BLaER1 (cell line): ENCODE measurements at regions not wholly inside any gene's neighbourhood (a gene's known extent, or its start where the extent isn't known, plus 50 kb on each side); places are given as distances from the start of the nearest gene placed in this dataset.

Experiments
- H3K27ac ChIP-seq: shearing (Covaris generic); formaldehyde crosslinking; 2 replicates; pipeline ENCODE4 v1.8.1; 2022
- H3K27me3 ChIP-seq: shearing (Covaris generic); formaldehyde crosslinking; 2 replicates; pipeline ENCODE4 v1.8.1; 2022
- H3K36me3 ChIP-seq: shearing (Covaris generic); formaldehyde crosslinking; 2 replicates; pipeline ENCODE4 v1.8.1; 2022
- H3K4me1 ChIP-seq: shearing (Covaris generic); formaldehyde crosslinking; 2 replicates; pipeline ENCODE4 v1.8.1; 2022
- H3K4me2 ChIP-seq: shearing (Covaris generic); formaldehyde crosslinking; 2 replicates; pipeline ENCODE4 v1.8.1; 2022
- H3K4me3 ChIP-seq: shearing (Covaris generic); formaldehyde crosslinking; 2 replicates; pipeline ENCODE4 v1.8.1; 2022
- H3K9ac ChIP-seq: shearing (Covaris generic); formaldehyde crosslinking; 2 replicates; pipeline ENCODE4 v1.8.1; 2022
- H3K9me3 ChIP-seq: shearing (Covaris generic); formaldehyde crosslinking; 2 replicates; pipeline ENCODE4 v1.8.1; 2022
- H4K20me1 ChIP-seq: shearing (Covaris generic); formaldehyde crosslinking; 2 replicates; pipeline ENCODE4 v1.8.1; 2022
- Cebpa-rat ChIP-seq: shearing (Covaris generic); IDR thresholded peaks from 2 replicates; pipeline ENCODE4 v1.8.1; 2022

DNA sequence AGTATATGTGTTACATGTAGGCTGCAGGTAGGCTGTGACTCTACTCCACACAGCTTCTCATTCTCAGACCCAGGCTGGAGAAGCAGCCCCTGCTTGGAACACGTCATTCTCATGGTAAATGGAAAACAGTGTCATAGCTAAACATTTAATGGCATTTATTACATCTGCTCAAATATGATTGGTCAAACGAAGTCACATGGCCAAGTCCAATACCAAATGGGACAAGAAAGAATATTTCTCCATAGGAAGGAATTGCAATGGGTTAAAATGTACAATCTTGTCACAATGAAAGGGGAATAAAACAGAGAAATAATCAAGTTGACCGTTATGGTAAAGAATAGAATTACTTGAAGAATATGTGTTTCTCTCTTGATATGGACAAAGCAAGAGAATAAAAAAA is 198.6 kb downstream of the ANAPC10 start:
- H3K4me1 ChIP-seq = peaks cover 9% of the 10 kb centered on the region
- H3K4me2 ChIP-seq = no peak overlapping the region
- TF ChIP-seq Cebpa-rat = no peak
- no peak overlapping the region for H3K27ac ChIP-seq
- no peaks in the 10 kb centered on the region for H3K27me3 ChIP-seq
- no peak overlapping the region for H3K4me3 ChIP-seq
- no peaks in the 10 kb centered on the region for H3K9me3 ChIP-seq
- no peak overlapping the region for H3K9ac ChIP-seq
- no peaks in the 10 kb centered on the region for H3K36me3 ChIP-seq
- no peaks in the 10 kb centered on the region for H4K20me1 ChIP-seq

DNA sequence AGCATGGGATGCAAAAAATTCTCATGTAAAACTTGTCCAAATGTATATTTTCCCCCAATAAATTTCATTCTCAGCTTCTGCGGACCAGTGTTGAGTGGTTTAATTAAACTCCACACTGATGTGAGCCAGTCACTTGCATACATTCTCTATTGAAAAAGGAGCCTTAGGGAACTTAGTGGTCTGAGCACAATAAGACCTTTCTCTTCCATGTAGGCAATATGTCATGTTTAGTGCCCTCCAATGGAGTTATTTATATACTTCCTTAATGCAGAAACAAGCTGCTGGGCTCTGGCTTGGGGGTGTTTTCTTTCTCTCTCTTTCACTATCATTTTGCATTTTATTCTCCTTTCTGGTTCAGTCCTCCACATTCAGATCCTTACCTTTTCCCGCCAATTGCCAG is 196.9 kb downstream of the ANAPC10 start:
- no peak overlapping the region for H3K27ac ChIP-seq
- H3K4me1 ChIP-seq = peaks cover 22% of the 10 kb centered on the region
- H3K9me3 ChIP-seq = no peaks in the 10 kb centered on the region
- H3K9ac ChIP-seq = no peak overlapping the region
- TF ChIP-seq Cebpa-rat = no peak
- H3K27me3 ChIP-seq = no peaks in the 10 kb centered on the region
- no peak overlapping the region for H3K4me3 ChIP-seq
- H3K4me2 ChIP-seq = no peak overlapping the region; the same call in 1 of the 2 replicates
- no peaks in the 10 kb centered on the region for H3K36me3 ChIP-seq
- no peaks in the 10 kb centered on the region for H4K20me1 ChIP-seq

DNA sequence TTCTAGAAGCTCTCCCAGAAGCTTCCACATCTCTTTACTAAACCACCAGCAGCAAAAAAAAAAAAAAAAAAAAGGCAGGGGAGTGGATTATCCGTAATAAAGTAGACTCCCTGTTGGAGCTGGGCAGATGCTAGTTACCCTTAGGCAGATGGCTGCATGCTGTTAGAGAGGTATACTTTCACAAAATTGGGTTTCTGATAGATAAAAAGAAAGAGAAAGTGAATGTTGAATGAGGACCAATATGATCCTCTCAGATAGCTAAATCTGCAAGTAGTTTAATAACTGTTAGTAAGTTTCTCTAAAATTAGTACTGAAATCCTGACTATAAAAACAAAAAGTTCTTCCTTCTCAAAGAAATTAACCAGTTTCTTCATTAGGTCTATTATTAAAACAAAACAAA is 195.4 kb downstream of the ANAPC10 start:
- Histone ChIP-seq H4K20me1 (no peaks in the 10 kb centered on the region), H3K27ac (no peak overlapping the region), H3K4me3 (no peak overlapping the region), H3K9me3 (no peaks in the 10 kb centered on the region), H3K27me3 (no peaks in the 10 kb centered on the region), H3K9ac (no peak overlapping the region), H3K36me3 (no peaks in the 10 kb centered on the region), H3K4me2 (no peak overlapping the region), H3K4me1 (peaks cover 37% of the 10 kb centered on the region)
- no peak for TF ChIP-seq Cebpa-rat

DNA sequence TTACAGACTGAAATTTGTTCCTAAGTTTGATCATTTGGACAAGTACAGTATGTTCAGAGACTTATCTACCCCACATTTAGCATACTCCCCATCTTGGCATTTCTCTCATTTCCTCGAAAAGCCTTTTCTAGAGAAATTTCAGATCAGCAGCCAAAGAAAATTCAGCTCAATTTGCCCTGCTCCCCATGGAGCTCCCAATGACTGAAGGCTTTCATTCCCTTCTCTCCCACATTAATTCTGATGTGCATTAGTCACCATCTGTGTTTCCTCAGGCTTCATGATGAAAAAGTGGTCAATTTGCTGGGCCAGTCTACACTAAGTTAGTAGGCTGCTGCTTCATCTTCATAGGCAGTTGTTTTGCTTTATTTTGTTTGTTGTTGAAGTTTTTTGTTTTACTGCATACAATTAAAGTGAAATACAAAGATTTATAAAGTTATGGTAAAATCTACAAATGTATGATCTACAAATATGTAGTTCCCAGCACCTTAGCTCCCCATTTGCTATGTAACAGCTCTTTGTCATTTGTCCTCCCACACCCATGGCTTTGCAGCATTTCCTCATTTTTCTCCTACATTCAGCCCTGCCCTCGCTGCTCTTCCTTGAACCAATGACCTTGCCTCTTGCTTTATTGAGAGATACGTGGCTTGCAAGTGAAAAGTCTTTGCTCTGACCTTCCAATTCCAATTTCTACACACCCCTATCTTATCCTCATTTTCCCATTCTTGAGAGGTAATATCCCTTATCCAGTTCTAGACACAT is 193.9 kb downstream of the ANAPC10 start:
- no peaks in the 10 kb centered on the region for H3K36me3 ChIP-seq
- no peak for TF ChIP-seq Cebpa-rat
- peaks cover 39% of the 10 kb centered on the region for H3K4me1 ChIP-seq
- H3K27ac ChIP-seq = no peak overlapping the region
- H3K9ac ChIP-seq = no peak overlapping the region
- H3K4me3 ChIP-seq = no peak overlapping the region
- no peaks in the 10 kb centered on the region for H3K27me3 ChIP-seq
- H3K4me2 ChIP-seq = no peak overlapping the region
- no peaks in the 10 kb centered on the region for H3K9me3 ChIP-seq
- no peaks in the 10 kb centered on the region for H4K20me1 ChIP-seq

DNA sequence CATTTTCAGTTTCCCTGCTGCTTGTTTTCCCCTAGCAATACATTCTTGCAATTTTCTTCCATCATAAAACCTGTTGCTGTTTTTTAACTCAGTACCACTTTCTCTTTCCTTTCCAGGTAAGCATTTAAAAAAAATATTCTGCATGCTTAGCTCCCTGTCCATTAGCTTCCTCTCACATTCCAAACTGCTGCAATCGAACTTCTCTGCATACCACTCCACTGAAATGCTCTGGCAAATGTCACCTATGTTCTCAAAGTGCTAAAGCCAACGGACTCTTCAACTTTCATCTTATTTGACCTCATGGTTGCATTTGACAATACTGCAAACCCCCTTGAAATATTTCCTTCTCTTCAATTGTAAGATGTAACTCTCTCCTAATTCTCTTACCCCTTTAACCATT is 192.7 kb downstream of the ANAPC10 start:
- Histone ChIP-seq H3K36me3 (no peaks in the 10 kb centered on the region), H3K4me2 (peak overlapping the region; percentile 73), H3K4me1 (peaks cover 39% of the 10 kb centered on the region), H4K20me1 (no peaks in the 10 kb centered on the region), H3K9ac (no peak overlapping the region), H3K9me3 (no peaks in the 10 kb centered on the region), H3K27me3 (no peaks in the 10 kb centered on the region), H3K27ac (peak overlapping the region; percentile 80; the same call in 1 of the 2 replicates), H3K4me3 (no peak overlapping the region)
- no peak for TF ChIP-seq Cebpa-rat

DNA sequence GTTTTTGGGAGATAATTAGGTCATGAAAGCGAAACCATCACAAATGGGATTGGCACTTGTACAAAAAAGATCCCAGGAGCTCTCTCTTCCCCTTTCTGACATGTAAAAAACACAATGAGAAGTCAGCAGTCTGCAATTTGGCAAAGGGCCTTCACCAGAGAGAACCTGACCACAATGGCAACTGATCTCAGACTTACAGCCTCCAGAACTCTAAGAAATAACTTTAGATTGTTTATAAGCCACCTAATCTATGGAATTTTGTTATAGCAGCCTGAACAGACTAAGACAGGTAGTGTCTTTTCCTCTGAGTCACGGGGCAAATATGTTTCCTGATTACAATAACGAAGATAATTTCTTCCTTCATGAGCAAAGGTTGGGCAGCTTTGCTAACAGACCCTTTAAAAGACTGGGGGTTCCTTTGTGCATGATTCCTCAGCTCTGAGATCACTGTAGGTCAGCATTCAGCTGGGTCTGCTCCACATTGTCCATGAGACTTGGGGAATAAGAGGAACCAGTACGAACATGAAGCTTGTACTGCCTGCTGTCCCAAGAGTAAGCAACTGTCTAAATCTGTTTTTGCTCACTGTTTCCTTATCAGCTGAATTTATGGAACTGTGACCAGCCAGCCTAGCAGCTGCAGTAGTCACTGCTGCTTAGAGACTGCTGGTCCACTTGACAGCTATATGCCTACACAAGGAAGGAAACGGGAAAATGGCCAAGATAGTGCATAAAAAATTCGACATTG is 191.6 kb downstream of the ANAPC10 start:
- Histone ChIP-seq H3K4me3 (peak overlapping the region; percentile 17; the same call in 1 of the 2 replicates), H3K9ac (peak overlapping the region; percentile 56), H3K27me3 (no peaks in the 10 kb centered on the region), H3K27ac (peak overlapping the region; percentile 80), H3K9me3 (no peaks in the 10 kb centered on the region), H3K36me3 (no peaks in the 10 kb centered on the region), H4K20me1 (no peaks in the 10 kb centered on the region), H3K4me1 (peaks cover 32% of the 10 kb centered on the region), H3K4me2 (peak overlapping the region; percentile 73)
- TF ChIP-seq Cebpa-rat = no peak

DNA sequence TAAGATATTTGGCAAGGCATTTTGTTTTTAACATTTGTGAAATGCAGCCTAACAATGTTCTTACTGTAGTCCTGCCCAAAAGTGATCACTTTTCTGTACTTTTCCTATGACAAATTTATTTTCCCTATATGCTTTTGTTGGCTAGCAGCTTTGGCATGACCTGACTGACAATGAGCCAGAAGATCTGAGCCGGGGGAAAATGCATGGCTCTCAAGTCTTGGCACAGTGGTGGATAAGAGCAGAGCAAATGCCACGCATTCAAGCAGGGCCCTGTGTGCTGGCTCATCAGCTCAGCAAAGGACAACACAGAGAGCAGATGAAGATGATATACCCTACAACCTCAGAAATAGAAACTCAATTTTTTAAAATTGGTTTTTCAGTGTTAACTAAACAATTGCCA is 187.3 kb downstream of the ANAPC10 start:
- H3K4me2 ChIP-seq = no peak overlapping the region
- H3K4me3 ChIP-seq = no peak overlapping the region
- H3K36me3 ChIP-seq = no peaks in the 10 kb centered on the region
- no peak overlapping the region for H3K27ac ChIP-seq
- TF ChIP-seq Cebpa-rat = no peak
- peaks cover 20% of the 10 kb centered on the region for H3K4me1 ChIP-seq
- H3K9me3 ChIP-seq = no peaks in the 10 kb centered on the region
- no peaks in the 10 kb centered on the region for H3K27me3 ChIP-seq
- no peaks in the 10 kb centered on the region for H4K20me1 ChIP-seq
- H3K9ac ChIP-seq = no peak overlapping the region
